ENCODE measurements at regions not wholly inside any gene's neighbourhood (a gene's known extent, or its start where the extent isn't known, plus 50 kb on each side); places are given as distances from the start of the nearest gene placed in this dataset.

- TF ChIP-seq ZNF462 (CRISPR knock-in tag; IDR thresholded peaks at IDR 0.05) = no peak
- no peak for TF ChIP-seq CTCF (conservative IDR thresholded peaks at IDR 0.05; ENCODE audit: low read depth in 2 of 2)
- TF ChIP-seq REST (IDR thresholded peaks at IDR 0.05; ENCODE audit: unreplicated experiment) = no peak
- TF ChIP-seq NANOG (IDR thresholded peaks at IDR 0.05; ENCODE audit: borderline replicate concordance) = no peak
- TF ChIP-seq CREB1 (CRISPR knock-in tag; IDR thresholded peaks at IDR 0.05; ENCODE audit: low read depth) = no peak
- TF ChIP-seq STAT1 (IDR thresholded peaks at IDR 0.05; ENCODE audit: unreplicated experiment) = no peak
- no peak for TF ChIP-seq EZH2 (IDR thresholded peaks at IDR 0.05; ENCODE audit: low read depth, unreplicated experiment)
- no peak for TF ChIP-seq ZNF114 (CRISPR knock-in tag; IDR thresholded peaks at IDR 0.05)
Measured at GRCh38 chr18:39724652-39725051, 2159.1 kb upstream of the CELF4 start (continued).

Measured in GM23338 (cell line).